ENCODE measurements at regions not wholly inside any gene's neighbourhood (a gene's known extent, or its start where the extent isn't known, plus 50 kb on each side); places are given as distances from the start of the nearest gene placed in this dataset.

- TF ChIP-seq EZH2 (IDR thresholded peaks at IDR 0.05; ENCODE audit: borderline replicate concordance, low read length) (no peak), CTCF (IDR thresholded peaks at IDR 0.05; ENCODE audit: low read length) (no peak)
Observed at GRCh38 chr18:68355637-68356036, 359.3 kb downstream of the TMX3 start.

Data from OCI-LY1 (cell line).